Lower lobe of right lung (tissue), 2 donors: ENCODE measurements at regions not wholly inside any gene's neighbourhood (a gene's known extent, or its start where the extent isn't known, plus 50 kb on each side); places are given as distances from the start of the nearest gene placed in this dataset.

Experiments
- ATAC-seq, 2 donors: fragments of 200-7000 bp; cut with Tn5 transposase; one replicate each; pipeline ENCODE4 v1.9.1; 2020 to 2022; ENCODE audit warnings: mild to moderate bottlenecking in 2 of 2, moderate library complexity in 2 of 2
- DNase-seq: peaks from one replicate; pipeline ENCODE4 v3.0.0-alpha.2; 2020
- H3K27ac ChIP-seq: fragments of 200-600 bp; one replicate; pipeline ENCODE4 v1.8.0; 2022
- H3K27me3 ChIP-seq: fragments of 200-600 bp; one replicate; pipeline ENCODE4 v1.8.0; 2022; ENCODE audit warnings: low read depth
- H3K36me3 ChIP-seq: fragments of 200-600 bp; one replicate; pipeline ENCODE4 v1.8.0; 2022; ENCODE audit warnings: mild to moderate bottlenecking
- H3K4me1 ChIP-seq: fragments of 200-600 bp; one replicate; pipeline ENCODE4 v1.8.0; 2022
- H3K4me3 ChIP-seq: fragments of 200-600 bp; one replicate; pipeline ENCODE4 v1.8.0; 2022; ENCODE audit warnings: mild to moderate bottlenecking
- H3K9me3 ChIP-seq: fragments of 200-600 bp; one replicate; pipeline ENCODE4 v1.8.0; 2022
- CTCF ChIP-seq: fragments of 200-600 bp; IDR thresholded peaks from one replicate; pipeline ENCODE4 v1.8.0; 2022; ENCODE audit warnings: antibody characterized with exemption, mild to moderate bottlenecking
- intact Hi-C: fragments of 100-400 bp; cut with DNase I; formaldehyde crosslinking; loops from one replicate; pipeline ENCODE4 v1.11.0; 2022
- donor health status: DM: no; HTN: yes; CAD: no; lungs with severe emphysema.

GRCh38 chr7:118502235-118502634 is 277.7 kb downstream of the ANKRD7 start:
- H3K4me3 ChIP-seq, result no peak overlapping the region
- no peaks in the 10 kb centered on the region for H3K27me3 ChIP-seq
- no peaks in the 10 kb centered on the region for H3K36me3 ChIP-seq
- DNase-seq (no peak), ATAC-seq (no peak)
- no peak for TF ChIP-seq CTCF
- intact Hi-C loops, result no loop called here
- no peak overlapping the region for H3K27ac ChIP-seq
- H3K4me1 ChIP-seq, result no peaks in the 10 kb centered on the region
- no peaks in the 10 kb centered on the region for H3K9me3 ChIP-seq

DNA sequence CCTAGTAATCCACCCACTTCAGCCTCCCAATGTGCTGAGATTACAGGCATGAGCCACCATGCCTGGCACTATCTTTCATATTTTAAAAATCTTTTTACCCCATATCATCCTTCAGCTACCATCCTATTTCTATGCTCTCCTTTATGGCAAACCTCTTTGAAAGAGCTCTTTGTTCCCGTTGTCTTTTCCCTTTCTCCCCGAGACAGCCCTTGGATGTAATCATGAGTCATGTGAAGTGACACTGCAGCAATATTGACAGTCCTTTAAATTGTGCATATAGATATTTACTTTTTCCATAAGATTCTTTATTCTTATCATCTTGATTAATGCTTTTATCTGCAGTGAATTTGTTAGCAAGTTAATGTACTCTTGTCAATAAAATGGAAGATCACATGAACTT is 286.6 kb downstream of the ANKRD7 start:
- Histone ChIP-seq H3K27me3 (no peaks in the 10 kb centered on the region), H3K4me3 (no peak overlapping the region), H3K9me3 (no peaks in the 10 kb centered on the region), H3K36me3 (no peaks in the 10 kb centered on the region), H3K27ac (no peak overlapping the region), H3K4me1 (no peaks in the 10 kb centered on the region)
- intact Hi-C loops, result no loop called here
- TF ChIP-seq CTCF, result no peak
- no peak for DNase-seq
- no peak for ATAC-seq

- H3K4me3 ChIP-seq, result no peak overlapping the region
- H3K4me1 ChIP-seq, result no peaks in the 10 kb centered on the region
- DNase-seq (no peak), ATAC-seq (no peak)
- H3K27ac ChIP-seq, result no peak overlapping the region
- no peaks in the 10 kb centered on the region for H3K36me3 ChIP-seq
- H3K27me3 ChIP-seq, result no peaks in the 10 kb centered on the region
- intact Hi-C loops, result no loop called here
- no peaks in the 10 kb centered on the region for H3K9me3 ChIP-seq
- no peak for TF ChIP-seq CTCF
Measured at GRCh38 chr7:118517275-118517674, 292.8 kb downstream of the ANKRD7 start.

DNA sequence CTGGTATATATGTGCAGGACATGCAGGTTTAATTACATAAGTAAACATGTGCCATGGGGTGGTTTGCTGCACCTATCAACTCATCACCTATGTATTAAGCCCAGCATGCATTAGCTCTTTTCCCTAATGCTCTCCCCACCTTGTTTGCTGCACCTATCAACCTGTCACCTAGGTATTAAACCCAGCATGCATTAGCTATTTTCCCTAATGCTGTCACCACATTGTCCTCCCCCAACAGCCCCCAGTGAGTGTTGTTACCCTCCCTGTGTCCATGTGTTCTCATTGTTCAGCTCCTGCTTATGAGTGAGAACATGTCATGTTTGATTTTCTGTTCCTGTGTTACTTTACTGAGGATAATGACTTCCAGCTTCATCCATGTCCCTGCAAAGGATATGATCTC is 300.5 kb downstream of the ANKRD7 start:
- Histone ChIP-seq H3K27me3 (no peaks in the 10 kb centered on the region), H3K4me1 (no peaks in the 10 kb centered on the region), H3K9me3 (no peaks in the 10 kb centered on the region), H3K4me3 (no peak overlapping the region), H3K36me3 (no peaks in the 10 kb centered on the region), H3K27ac (no peak overlapping the region)
- intact Hi-C loops, result no loop called here
- DNase-seq (no peak), ATAC-seq (no peak)
- no peak for TF ChIP-seq CTCF

DNA sequence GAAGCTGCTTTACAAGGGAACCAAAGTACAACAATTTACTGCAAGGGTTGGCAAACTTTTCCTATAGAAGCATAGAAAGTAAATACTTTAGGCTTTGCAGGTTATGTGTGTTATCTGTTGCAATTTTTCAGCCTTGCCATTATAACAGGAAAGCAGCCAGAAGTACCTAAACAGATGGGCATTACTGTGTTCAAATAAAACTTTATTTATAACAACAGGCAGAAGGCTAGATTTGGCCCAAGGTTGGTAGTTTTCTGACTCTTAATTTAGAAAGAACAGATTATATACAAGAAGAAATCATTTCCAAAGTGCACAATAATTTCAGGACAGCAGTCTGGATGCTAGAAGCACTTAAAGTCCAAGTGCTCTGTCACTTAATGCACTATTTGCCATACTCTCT is 307.1 kb downstream of the ANKRD7 start:
- no peaks in the 10 kb centered on the region for H3K9me3 ChIP-seq
- DNase-seq, result no peak
- intact Hi-C loops, result no loop called here
- H3K4me3 ChIP-seq, result no peak overlapping the region
- H3K27ac ChIP-seq, result no peak overlapping the region
- ATAC-seq, result no peak
- no peak for TF ChIP-seq CTCF
- no peaks in the 10 kb centered on the region for H3K27me3 ChIP-seq
- H3K4me1 ChIP-seq, result no peaks in the 10 kb centered on the region
- H3K36me3 ChIP-seq, result no peaks in the 10 kb centered on the region

- no peaks in the 10 kb centered on the region for H3K4me1 ChIP-seq
- no peaks in the 10 kb centered on the region for H3K36me3 ChIP-seq
- H3K4me3 ChIP-seq, result no peak overlapping the region
- DNase-seq, result no peak
- intact Hi-C loops, result no loop called here
- ATAC-seq, result no peak
- no peak for TF ChIP-seq CTCF
- no peaks in the 10 kb centered on the region for H3K27me3 ChIP-seq
- H3K27ac ChIP-seq, result no peak overlapping the region
- H3K9me3 ChIP-seq, result no peaks in the 10 kb centered on the region
Measured at GRCh38 chr7:118559207-118559606, 334.7 kb downstream of the ANKRD7 start.
